ENCODE measurements at regions not wholly inside any gene's neighbourhood (a gene's known extent, or its start where the extent isn't known, plus 50 kb on each side); places are given as distances from the start of the nearest gene placed in this dataset.

GRCh38 chr5:159833846-159834245 lies 82.4 kb upstream of the ADRA1B start:
- no peak overlapping the region for H2AFZ ChIP-seq (ENCODE audit: control insufficient read depth, low read depth, low read length)
- H4K20me1 ChIP-seq (ENCODE audit: control insufficient read depth, insufficient read depth), result no peaks in the 10 kb centered on the region
- no peaks in the 10 kb centered on the region for H3K4me1 ChIP-seq (ENCODE audit: control insufficient read depth, insufficient read depth, low read length)
- intact Hi-C loops (cut with micrococcal nuclease; ENCODE audit: unreplicated experiment), result no loop called here
- POLR2A ChIA-PET, result no interaction called here
- no peak for DNase-seq (ENCODE audit: low read depth, low spot score)
- SMC1A ChIA-PET (ENCODE audit: uncharacterized antibody, unreplicated experiment), result no interaction called here
- TF ChIP-seq PAX5 (IDR thresholded peaks at IDR 0.05; ENCODE audit: borderline replicate concordance, low read depth, low read length), result no peak
- no peak for TF ChIP-seq RBBP5 (conservative IDR thresholded peaks at IDR 0.05)
- no peak for TF ChIP-seq BCL11A (IDR thresholded peaks at IDR 0.05; ENCODE audit: low read depth, low read length)
- no peak for TF ChIP-seq WRNIP1 (IDR thresholded peaks at IDR 0.05; ENCODE audit: borderline replicate concordance, low read depth, low read length)
- TF ChIP-seq ATF7 (IDR thresholded peaks at IDR 0.05; ENCODE audit: low read depth), result no peak
- no peak for TF ChIP-seq ZNF207 (IDR thresholded peaks at IDR 0.05; ENCODE audit: borderline replicate concordance)
- no TSS peak for BruUV-seq (replicated peaks)
- ATAC-seq, result no peak
- 17% methylated on average over 6 of the region's 6 CpGs for WGBS (ENCODE audit: insufficient coverage, insufficient replicate concordance, low lambda C conversion rate, missing lambda C conversion rate)
- H3K27ac ChIP-seq (ENCODE audit: control insufficient read depth, insufficient read depth), result no peak overlapping the region
- H3K9me3 ChIP-seq (replicated peaks; ENCODE audit: control insufficient read depth, insufficient read depth, low read length), result peaks cover 3% of the 10 kb centered on the region; the same call in 2 of the 3 replicates
- H3K27me3 ChIP-seq (replicated peaks in 1 of 2; ENCODE audit: control insufficient read depth in 2 of 2, insufficient read depth in 2 of 2, low read length in 1 of 2), result peaks cover 0 to 2% of the 10 kb centered on the region in 2 experiments; a peak in 1 of 4 replicates
- in situ Hi-C loops (cut with MboI), result no loop called here
- RAD21 ChIA-PET (ENCODE audit: unreplicated experiment), result no interaction called here
- H3K4me2 ChIP-seq (ENCODE audit: control insufficient read depth, insufficient read depth), result no peak overlapping the region
- no peaks in the 10 kb centered on the region for H3K79me2 ChIP-seq (ENCODE audit: control insufficient read depth, insufficient read depth, low read length)
- H3K36me3 ChIP-seq (ENCODE audit: control insufficient read depth in 2 of 2, insufficient read depth in 2 of 2, low read length in 1 of 2), result no peaks in the 10 kb centered on the region
- FAIRE-seq, result no peak
- H3K9ac ChIP-seq (ENCODE audit: control insufficient read depth, insufficient read depth, low read length), result no peak overlapping the region
- CTCF ChIA-PET, result no interaction called here
- no peak overlapping the region for H3K4me3 ChIP-seq

- no peaks in the 10 kb centered on the region for H3K4me1 ChIP-seq (ENCODE audit: control insufficient read depth, insufficient read depth, low read length)
- H3K27ac ChIP-seq (ENCODE audit: control insufficient read depth, insufficient read depth), result no peak overlapping the region
- no TSS peak for BruUV-seq (replicated peaks)
- intact Hi-C loops (cut with micrococcal nuclease; ENCODE audit: unreplicated experiment) (no loop called here), in situ Hi-C loops (cut with MboI) (no loop called here)
- RAD21 ChIA-PET (ENCODE audit: unreplicated experiment), result no interaction called here
- H3K4me3 ChIP-seq, result no peak overlapping the region
- no peaks in the 10 kb centered on the region for H3K36me3 ChIP-seq (ENCODE audit: control insufficient read depth in 2 of 2, insufficient read depth in 2 of 2, low read length in 1 of 2)
- no peak overlapping the region for H3K4me2 ChIP-seq (ENCODE audit: control insufficient read depth, insufficient read depth)
- no peak for DNase-seq (ENCODE audit: low read depth, low spot score)
- H3K9ac ChIP-seq (ENCODE audit: control insufficient read depth, insufficient read depth, low read length), result no peak overlapping the region
- no peak overlapping the region for H2AFZ ChIP-seq (ENCODE audit: control insufficient read depth, low read depth, low read length)
- ATAC-seq, result no peak
- POLR2A ChIA-PET, result interaction anchor here (0.6 kb wide), 1 partner anchor 30 kb away, joined by 3 read pairs; no protein-coding TSS in a partner anchor
- FAIRE-seq, result no peak
- no peaks in the 10 kb centered on the region for H3K79me2 ChIP-seq (ENCODE audit: control insufficient read depth, insufficient read depth, low read length)
- peaks cover 0 to 2% of the 10 kb centered on the region in 2 experiments; a peak in 1 of 4 replicates for H3K27me3 ChIP-seq (replicated peaks in 1 of 2; ENCODE audit: control insufficient read depth in 2 of 2, insufficient read depth in 2 of 2, low read length in 1 of 2)
- H4K20me1 ChIP-seq (ENCODE audit: control insufficient read depth, insufficient read depth), result no peaks in the 10 kb centered on the region
- H3K9me3 ChIP-seq (replicated peaks; ENCODE audit: control insufficient read depth, insufficient read depth, low read length), result peaks cover 3% of the 10 kb centered on the region; the same call in 2 of the 3 replicates
- SMC1A ChIA-PET (ENCODE audit: uncharacterized antibody, unreplicated experiment), result no interaction called here
- no peak for TF ChIP-seq BRCA1 (IDR thresholded peaks at IDR 0.05; ENCODE audit: low read depth, low read length)
- TF ChIP-seq CHD1 (IDR thresholded peaks at IDR 0.05; ENCODE audit: low read depth, low read length), result no peak
- no peak for TF ChIP-seq EP300 (IDR thresholded peaks at IDR 0.05; ENCODE audit: borderline replicate concordance in 1 of 2, control insufficient read depth in 1 of 2, low read depth in 2 of 2, low read length in 2 of 2)
- TF ChIP-seq PML (IDR thresholded peaks at IDR 0.05; ENCODE audit: low read length), result no peak
- no peak for TF ChIP-seq PKNOX1 (IDR thresholded peaks at IDR 0.05)
- TF ChIP-seq, protein P1, sequence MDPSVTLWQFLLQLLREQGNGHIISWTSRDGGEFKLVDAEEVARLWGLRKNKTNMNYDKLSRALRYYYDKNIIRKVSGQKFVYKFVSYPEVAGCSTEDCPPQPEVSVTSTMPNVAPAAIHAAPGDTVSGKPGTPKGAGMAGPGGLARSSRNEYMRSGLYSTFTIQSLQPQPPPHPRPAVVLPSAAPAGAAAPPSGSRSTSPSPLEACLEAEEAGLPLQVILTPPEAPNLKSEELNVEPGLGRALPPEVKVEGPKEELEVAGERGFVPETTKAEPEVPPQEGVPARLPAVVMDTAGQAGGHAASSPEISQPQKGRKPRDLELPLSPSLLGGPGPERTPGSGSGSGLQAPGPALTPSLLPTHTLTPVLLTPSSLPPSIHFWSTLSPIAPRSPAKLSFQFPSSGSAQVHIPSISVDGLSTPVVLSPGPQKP (IDR thresholded peaks at IDR 0.05; ENCODE audit: low read depth, low read length), result no peak
- no peak for TF ChIP-seq KAT2A (conservative IDR thresholded peaks at IDR 0.05; ENCODE audit: control insufficient read depth, low read depth, low read length)
- CTCF ChIA-PET, result interaction anchor here (0.6 kb wide), 1 partner anchor 22 kb away, joined by 3 read pairs; no protein-coding TSS in a partner anchor
These were observed 80.7 kb upstream of the ADRA1B start for GRCh38 chr5:159835548-159835947.

All from GM12878 (cell line).